ENCODE measurements at regions not wholly inside any gene's neighbourhood (a gene's known extent, or its start where the extent isn't known, plus 50 kb on each side); places are given as distances from the start of the nearest gene placed in this dataset.

GRCh38 chr1:195030793-195031192 is 1577.4 kb downstream of the KCNT2 start:
- Histone ChIP-seq H3K4me3 (no peak overlapping the region), H3K27ac (no peak overlapping the region), H3K9me3 (no peaks in the 10 kb centered on the region), H3K36me3 (no peaks in the 10 kb centered on the region), H3K4me1 (no peaks in the 10 kb centered on the region), H3K27me3 (no peaks in the 10 kb centered on the region)
- intact Hi-C loops (cut with DNase I; ENCODE audit: low total_unique reads): no loop called here
- in situ Hi-C loops (cut with MboI; ENCODE audit: low sequenced_read_pairs in 4 of 4): no loop called here
- TF ChIP-seq CTCF (IDR thresholded peaks at IDR 0.05 in 4 of 5, conservative IDR thresholded peaks at IDR 0.05 in 1 of 5): no peak
- TF ChIP-seq POLR2A (IDR thresholded peaks at IDR 0.05): no peak
- no peak for ATAC-seq
- no peak for DNase-seq

GRCh38 chr1:195026792-195027191 is 1581.4 kb downstream of the KCNT2 start:
- TF ChIP-seq CTCF (IDR thresholded peaks at IDR 0.05 in 4 of 5, conservative IDR thresholded peaks at IDR 0.05 in 1 of 5) (no peak), POLR2A (IDR thresholded peaks at IDR 0.05) (no peak)
- in situ Hi-C loops (cut with MboI; ENCODE audit: low sequenced_read_pairs in 4 of 4): no loop called here
- no peak for ATAC-seq

GRCh38 chr1:195019385-195019784 is 1588.9 kb downstream of the KCNT2 start:
- ATAC-seq (no peak), DNase-seq (no peak)
- H3K4me1 ChIP-seq: no peaks in the 10 kb centered on the region
- H3K27ac ChIP-seq: no peak overlapping the region
- no peak overlapping the region for H3K4me3 ChIP-seq
- H3K9me3 ChIP-seq: no peaks in the 10 kb centered on the region
- H3K36me3 ChIP-seq: no peaks in the 10 kb centered on the region
- TF ChIP-seq POLR2A (IDR thresholded peaks at IDR 0.05) (no peak), CTCF (IDR thresholded peaks at IDR 0.05 in 4 of 5, conservative IDR thresholded peaks at IDR 0.05 in 1 of 5) (no peak)
- no peaks in the 10 kb centered on the region for H3K27me3 ChIP-seq
- intact Hi-C loops (cut with DNase I; ENCODE audit: low total_unique reads): no loop called here
- in situ Hi-C loops (cut with MboI; ENCODE audit: low sequenced_read_pairs in 4 of 4): no loop called here

More at GRCh38 chr1:195026792-195027191, 1581.4 kb downstream of the KCNT2 start:
- intact Hi-C loops (cut with DNase I; ENCODE audit: low total_unique reads): no loop called here
- H3K36me3 ChIP-seq: no peaks in the 10 kb centered on the region
- H3K27ac ChIP-seq: no peak overlapping the region
- DNase-seq: no peak
- H3K4me3 ChIP-seq: no peak overlapping the region
- no peaks in the 10 kb centered on the region for H3K9me3 ChIP-seq
- H3K27me3 ChIP-seq: no peaks in the 10 kb centered on the region
- no peaks in the 10 kb centered on the region for H3K4me1 ChIP-seq

- ATAC-seq (no peak), DNase-seq (no peak)
- TF ChIP-seq POLR2A (IDR thresholded peaks at IDR 0.05) (no peak), CTCF (IDR thresholded peaks at IDR 0.05 in 4 of 5, conservative IDR thresholded peaks at IDR 0.05 in 1 of 5) (no peak)
- in situ Hi-C loops (cut with MboI; ENCODE audit: low sequenced_read_pairs in 4 of 4): no loop called here
- Histone ChIP-seq H3K9me3 (no peaks in the 10 kb centered on the region), H3K4me1 (no peaks in the 10 kb centered on the region), H3K27me3 (no peaks in the 10 kb centered on the region), H3K4me3 (no peak overlapping the region), H3K36me3 (no peaks in the 10 kb centered on the region), H3K27ac (no peak overlapping the region)
- intact Hi-C loops (cut with DNase I; ENCODE audit: low total_unique reads): no loop called here
These were observed 1595.2 kb downstream of the KCNT2 start for GRCh38 chr1:195012995-195013394.

- no peak overlapping the region for H3K27ac ChIP-seq
- TF ChIP-seq POLR2A (IDR thresholded peaks at IDR 0.05) (no peak), CTCF (IDR thresholded peaks at IDR 0.05 in 4 of 5, conservative IDR thresholded peaks at IDR 0.05 in 1 of 5) (no peak)
- no peaks in the 10 kb centered on the region for H3K4me1 ChIP-seq
- no peaks in the 10 kb centered on the region for H3K9me3 ChIP-seq
- in situ Hi-C loops (cut with MboI; ENCODE audit: low sequenced_read_pairs in 4 of 4) (no loop called here), intact Hi-C loops (cut with DNase I; ENCODE audit: low total_unique reads) (no loop called here)
- H3K36me3 ChIP-seq: no peaks in the 10 kb centered on the region
- ATAC-seq (no peak), DNase-seq (no peak)
- H3K4me3 ChIP-seq: no peak overlapping the region
- no peaks in the 10 kb centered on the region for H3K27me3 ChIP-seq
These were observed 1602.9 kb downstream of the KCNT2 start for GRCh38 chr1:195005338-195005737.
